VCaP (cell line): ENCODE measurements at regions not wholly inside any gene's neighbourhood (a gene's known extent, or its start where the extent isn't known, plus 50 kb on each side); places are given as distances from the start of the nearest gene placed in this dataset.

ENCODE experiments used
- H3K27ac ChIP-seq: fragments of 450-650 bp; 2 replicates; pipeline ENCODE4 v1.5.1; 2017
- TF ChIP-seq, protein P1 (sequence below): fragments of 450-650 bp; conservative IDR thresholded peaks from 2 replicates; pipeline ENCODE4 v1.5.1; 2017; ENCODE audit warnings: mild to moderate bottlenecking, moderate library complexity

GRCh38 chr11:112809429-112809828 lies 151.8 kb upstream of the NCAM1 start:
- H3K27ac ChIP-seq = peak overlapping the region; percentile 48
- TF ChIP-seq, protein P1, sequence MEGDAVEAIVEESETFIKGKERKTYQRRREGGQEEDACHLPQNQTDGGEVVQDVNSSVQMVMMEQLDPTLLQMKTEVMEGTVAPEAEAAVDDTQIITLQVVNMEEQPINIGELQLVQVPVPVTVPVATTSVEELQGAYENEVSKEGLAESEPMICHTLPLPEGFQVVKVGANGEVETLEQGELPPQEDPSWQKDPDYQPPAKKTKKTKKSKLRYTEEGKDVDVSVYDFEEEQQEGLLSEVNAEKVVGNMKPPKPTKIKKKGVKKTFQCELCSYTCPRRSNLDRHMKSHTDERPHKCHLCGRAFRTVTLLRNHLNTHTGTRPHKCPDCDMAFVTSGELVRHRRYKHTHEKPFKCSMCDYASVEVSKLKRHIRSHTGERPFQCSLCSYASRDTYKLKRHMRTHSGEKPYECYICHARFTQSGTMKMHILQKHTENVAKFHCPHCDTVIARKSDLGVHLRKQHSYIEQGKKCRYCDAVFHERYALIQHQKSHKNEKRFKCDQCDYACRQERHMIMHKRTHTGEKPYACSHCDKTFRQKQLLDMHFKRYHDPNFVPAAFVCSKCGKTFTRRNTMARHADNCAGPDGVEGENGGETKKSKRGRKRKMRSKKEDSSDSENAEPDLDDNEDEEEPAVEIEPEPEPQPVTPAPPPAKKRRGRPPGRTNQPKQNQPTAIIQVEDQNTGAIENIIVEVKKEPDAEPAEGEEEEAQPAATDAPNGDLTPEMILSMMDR = no peak

DNA sequence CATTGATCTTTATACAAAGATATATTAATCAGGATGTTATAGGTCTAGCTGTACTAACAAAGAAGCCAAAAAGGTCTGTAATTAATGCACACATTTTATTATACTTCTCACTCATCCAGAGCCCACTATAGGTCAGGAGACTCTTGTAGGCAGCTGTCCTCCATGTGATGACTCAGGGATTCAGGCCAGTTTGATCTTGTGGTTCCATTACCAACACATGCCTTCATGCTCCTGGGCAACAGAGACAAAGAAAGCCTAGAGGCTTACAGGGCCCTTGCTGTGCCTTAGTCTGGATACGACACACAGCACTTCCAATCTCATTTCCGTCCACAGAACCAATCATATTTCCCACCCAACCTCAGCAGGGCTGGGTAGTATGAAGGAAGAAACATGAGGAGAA lies 150.3 kb upstream of the NCAM1 start:
- TF ChIP-seq, protein P1 = no peak
- no peak overlapping the region for H3K27ac ChIP-seq

GRCh38 chr11:112811783-112812182 lies 149.4 kb upstream of the NCAM1 start:
- no peak overlapping the region for H3K27ac ChIP-seq
- TF ChIP-seq, protein P1 = no peak

- H3K27ac ChIP-seq = no peak overlapping the region
- TF ChIP-seq, protein P1 = no peak
Observed at GRCh38 chr11:112812729-112813128, 148.5 kb upstream of the NCAM1 start.

DNA sequence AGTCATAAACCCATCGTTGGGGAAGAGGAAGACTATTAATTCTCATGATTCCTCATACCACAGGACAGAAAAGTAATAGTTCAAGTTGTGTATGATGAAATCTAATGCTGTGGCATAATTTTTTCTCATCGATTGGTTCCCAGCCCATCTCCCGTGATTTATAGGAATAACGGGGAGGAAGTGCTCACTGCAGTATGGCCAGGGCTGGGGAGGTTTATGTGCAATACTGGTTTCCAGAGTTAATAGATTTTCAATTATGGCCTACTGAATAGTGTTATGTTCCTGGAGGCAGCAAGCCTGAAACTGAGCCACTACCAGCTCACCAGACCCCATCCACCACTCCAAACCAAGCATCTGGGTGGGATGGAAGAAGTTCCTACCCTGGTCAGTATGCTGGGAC lies 147.1 kb upstream of the NCAM1 start:
- TF ChIP-seq, protein P1 = no peak
- H3K27ac ChIP-seq = no peak overlapping the region

GRCh38 chr11:112817376-112817775 lies 143.8 kb upstream of the NCAM1 start:
- TF ChIP-seq, protein P1 = no peak
- H3K27ac ChIP-seq = peak overlapping the region; percentile 57

GRCh38 chr11:112822478-112823274 lies 138.5 kb upstream of the NCAM1 start:
- H3K27ac ChIP-seq = no peak overlapping the region

More at GRCh38 chr11:112822478-112823274, 138.5 kb upstream of the NCAM1 start:
- TF ChIP-seq, protein P1 = no peak
